Upper lobe of right lung (tissue), 1 donor: ENCODE measurements at regions not wholly inside any gene's neighbourhood (a gene's known extent, or its start where the extent isn't known, plus 50 kb on each side); places are given as distances from the start of the nearest gene placed in this dataset.

ENCODE experiments used
- ATAC-seq: fragments of 200-7000 bp; cut with Tn5 transposase; one replicate; pipeline ENCODE4 v1.9.1; 2020; ENCODE audit warnings: mild to moderate bottlenecking, moderate library complexity
- DNase-seq: peaks from one replicate; pipeline ENCODE4 v3.0.0-alpha.2; 2020
- H3K27ac ChIP-seq: fragments of 200-600 bp; one replicate; pipeline ENCODE4 v1.8.0; 2022
- H3K27me3 ChIP-seq: fragments of 200-600 bp; one replicate; pipeline ENCODE4 v1.8.0; 2022; ENCODE audit warnings: mild to moderate bottlenecking
- H3K36me3 ChIP-seq: fragments of 200-600 bp; one replicate; pipeline ENCODE4 v1.8.0; 2022
- H3K4me1 ChIP-seq: fragments of 200-600 bp; one replicate; pipeline ENCODE4 v1.8.0; 2022
- H3K4me3 ChIP-seq: fragments of 200-600 bp; one replicate; pipeline ENCODE4 v1.8.0; 2022; ENCODE audit warnings: mild to moderate bottlenecking
- H3K9me3 ChIP-seq: fragments of 200-600 bp; one replicate; pipeline ENCODE4 v1.8.0; 2022
- intact Hi-C: fragments of 100-400 bp; cut with DNase I; formaldehyde crosslinking; loops from one replicate; pipeline ENCODE4 v1.11.0; 2022
- TF ChIP-seq, protein P1 (sequence below): fragments of 200-600 bp; IDR thresholded peaks from one replicate; pipeline ENCODE4 v1.8.0; 2022; ENCODE audit warnings: antibody characterized with exemption
- donor health status: DM: no; HTN: yes; CAD: no; lungs with severe emphysema.

DNA sequence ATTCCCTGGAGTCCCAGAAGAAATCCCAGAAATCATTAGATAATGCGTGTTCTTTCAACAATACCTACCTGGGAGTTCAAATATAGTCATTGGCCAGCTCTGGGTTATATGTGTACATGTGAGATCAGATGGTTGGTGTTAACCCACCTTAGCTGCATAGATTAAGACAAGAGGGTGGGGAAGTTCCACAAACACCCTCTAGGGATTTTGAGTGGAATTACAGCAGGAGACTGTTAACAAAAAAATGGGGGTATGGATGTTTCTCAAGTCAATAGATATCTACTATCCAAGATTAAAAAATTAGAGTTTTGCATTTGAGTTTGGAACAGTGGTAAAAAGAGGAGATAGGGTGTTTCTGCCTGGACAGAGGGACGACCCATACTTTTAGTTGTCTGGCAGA is 282.5 kb upstream of the CNTN3 start:
- ATAC-seq, result no peak
- Histone ChIP-seq H3K27me3 (no peaks in the 10 kb centered on the region), H3K27ac (no peak overlapping the region), H3K9me3 (no peaks in the 10 kb centered on the region), H3K4me3 (no peak overlapping the region), H3K36me3 (no peaks in the 10 kb centered on the region), H3K4me1 (no peaks in the 10 kb centered on the region)
- no peak for DNase-seq
- TF ChIP-seq, protein P1, sequence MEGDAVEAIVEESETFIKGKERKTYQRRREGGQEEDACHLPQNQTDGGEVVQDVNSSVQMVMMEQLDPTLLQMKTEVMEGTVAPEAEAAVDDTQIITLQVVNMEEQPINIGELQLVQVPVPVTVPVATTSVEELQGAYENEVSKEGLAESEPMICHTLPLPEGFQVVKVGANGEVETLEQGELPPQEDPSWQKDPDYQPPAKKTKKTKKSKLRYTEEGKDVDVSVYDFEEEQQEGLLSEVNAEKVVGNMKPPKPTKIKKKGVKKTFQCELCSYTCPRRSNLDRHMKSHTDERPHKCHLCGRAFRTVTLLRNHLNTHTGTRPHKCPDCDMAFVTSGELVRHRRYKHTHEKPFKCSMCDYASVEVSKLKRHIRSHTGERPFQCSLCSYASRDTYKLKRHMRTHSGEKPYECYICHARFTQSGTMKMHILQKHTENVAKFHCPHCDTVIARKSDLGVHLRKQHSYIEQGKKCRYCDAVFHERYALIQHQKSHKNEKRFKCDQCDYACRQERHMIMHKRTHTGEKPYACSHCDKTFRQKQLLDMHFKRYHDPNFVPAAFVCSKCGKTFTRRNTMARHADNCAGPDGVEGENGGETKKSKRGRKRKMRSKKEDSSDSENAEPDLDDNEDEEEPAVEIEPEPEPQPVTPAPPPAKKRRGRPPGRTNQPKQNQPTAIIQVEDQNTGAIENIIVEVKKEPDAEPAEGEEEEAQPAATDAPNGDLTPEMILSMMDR, result peak; percentile 20
- intact Hi-C loops, result no loop called here

DNA sequence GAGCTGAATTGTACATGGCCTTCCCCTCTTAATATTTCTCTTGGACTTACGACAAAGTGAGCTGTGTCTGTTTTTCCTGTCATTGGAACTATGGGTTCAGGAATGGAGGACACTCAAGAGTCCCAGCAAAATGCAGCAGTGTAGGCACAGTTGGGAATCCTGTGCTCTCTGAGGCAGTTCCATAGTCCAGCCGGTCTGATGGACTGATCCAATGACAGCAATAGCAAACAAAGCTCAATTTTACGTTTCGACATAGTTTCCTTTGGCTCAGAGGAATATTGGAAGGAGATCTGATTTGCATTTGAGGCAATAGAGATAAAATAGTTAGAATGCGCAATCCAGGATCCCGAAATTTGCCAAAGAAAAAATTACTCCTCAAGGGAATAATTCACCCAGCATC is 276.9 kb upstream of the CNTN3 start:
- H3K4me3 ChIP-seq, result no peak overlapping the region
- intact Hi-C loops, result no loop called here
- no peaks in the 10 kb centered on the region for H3K27me3 ChIP-seq
- TF ChIP-seq, protein P1, result no peak
- no peaks in the 10 kb centered on the region for H3K9me3 ChIP-seq
- H3K36me3 ChIP-seq, result no peaks in the 10 kb centered on the region
- DNase-seq (no peak), ATAC-seq (no peak)
- H3K4me1 ChIP-seq, result no peaks in the 10 kb centered on the region
- no peak overlapping the region for H3K27ac ChIP-seq

DNA sequence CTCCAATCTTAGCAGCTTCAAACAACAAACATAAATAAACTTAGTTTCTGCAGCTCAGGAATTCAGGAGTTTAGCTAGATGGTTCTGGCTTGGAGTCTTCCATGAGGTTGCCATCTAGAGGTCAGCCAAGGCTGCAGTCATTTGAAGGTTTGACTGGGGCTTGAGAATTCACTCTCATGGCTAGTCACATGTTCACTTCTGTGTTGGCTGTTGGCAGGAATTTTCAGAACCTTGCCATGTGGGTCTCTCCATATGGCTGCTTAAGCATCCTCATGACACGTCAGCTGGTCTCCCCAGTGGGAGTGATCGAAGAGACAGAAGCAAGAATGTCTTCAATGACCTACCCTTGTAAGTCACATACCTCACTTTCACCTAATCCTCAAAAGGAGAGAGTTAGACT is 269.2 kb upstream of the CNTN3 start:
- intact Hi-C loops, result no loop called here
- H3K4me1 ChIP-seq, result no peaks in the 10 kb centered on the region
- H3K9me3 ChIP-seq, result no peaks in the 10 kb centered on the region
- no peaks in the 10 kb centered on the region for H3K36me3 ChIP-seq
- H3K27ac ChIP-seq, result no peak overlapping the region
- DNase-seq, result no peak
- H3K4me3 ChIP-seq, result no peak overlapping the region
- TF ChIP-seq, protein P1, result no peak
- H3K27me3 ChIP-seq, result no peaks in the 10 kb centered on the region
- ATAC-seq, result no peak

DNA sequence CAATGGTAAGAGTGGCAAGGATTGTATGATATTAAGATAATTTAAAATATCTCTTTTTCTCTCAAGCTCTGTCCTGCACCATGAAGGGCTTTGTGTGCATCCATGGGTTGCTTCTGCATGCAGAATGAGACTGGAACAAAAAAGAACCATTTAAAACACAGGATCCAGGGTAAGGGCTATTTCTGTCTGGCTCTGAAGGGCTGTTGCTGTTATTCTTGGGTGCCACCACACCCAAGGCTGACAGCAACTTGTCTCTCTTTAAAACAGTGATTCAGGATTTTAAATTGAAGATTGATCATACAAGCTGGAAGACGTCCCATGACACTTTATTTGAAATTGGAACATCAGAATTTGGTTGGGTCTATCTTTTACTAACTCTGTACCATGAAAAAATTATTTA is 268.8 kb upstream of the CNTN3 start:
- H3K9me3 ChIP-seq, result no peaks in the 10 kb centered on the region
- no peak overlapping the region for H3K27ac ChIP-seq
- intact Hi-C loops, result no loop called here
- H3K27me3 ChIP-seq, result no peaks in the 10 kb centered on the region
- TF ChIP-seq, protein P1, result no peak
- H3K4me1 ChIP-seq, result no peaks in the 10 kb centered on the region
- no peaks in the 10 kb centered on the region for H3K36me3 ChIP-seq
- DNase-seq (no peak), ATAC-seq (no peak)
- H3K4me3 ChIP-seq, result no peak overlapping the region

DNA sequence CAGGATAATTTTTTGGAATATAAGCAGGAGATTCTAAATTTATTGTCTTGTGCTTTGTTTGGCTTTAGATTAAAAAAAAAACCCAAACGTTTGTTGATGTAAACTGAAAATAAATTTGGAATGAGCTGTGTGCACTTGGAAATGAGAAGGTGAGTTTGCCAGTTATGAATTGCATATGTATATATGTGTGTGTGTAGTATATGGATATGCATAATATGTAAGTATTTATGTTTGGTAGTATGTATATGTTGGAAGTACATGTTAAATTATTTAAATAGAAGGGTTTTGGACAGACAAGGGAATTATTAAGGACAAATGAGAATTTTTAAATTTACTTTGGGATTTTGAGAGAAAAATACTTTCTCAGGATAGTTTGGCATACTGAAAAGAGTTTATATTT is 265.8 kb upstream of the CNTN3 start:
- no peak overlapping the region for H3K4me3 ChIP-seq
- H3K9me3 ChIP-seq, result no peaks in the 10 kb centered on the region
- ATAC-seq (no peak), DNase-seq (no peak)
- no peaks in the 10 kb centered on the region for H3K36me3 ChIP-seq
- TF ChIP-seq, protein P1, result no peak
- intact Hi-C loops, result no loop called here
- no peaks in the 10 kb centered on the region for H3K27me3 ChIP-seq
- H3K4me1 ChIP-seq, result no peaks in the 10 kb centered on the region
- no peak overlapping the region for H3K27ac ChIP-seq

DNA sequence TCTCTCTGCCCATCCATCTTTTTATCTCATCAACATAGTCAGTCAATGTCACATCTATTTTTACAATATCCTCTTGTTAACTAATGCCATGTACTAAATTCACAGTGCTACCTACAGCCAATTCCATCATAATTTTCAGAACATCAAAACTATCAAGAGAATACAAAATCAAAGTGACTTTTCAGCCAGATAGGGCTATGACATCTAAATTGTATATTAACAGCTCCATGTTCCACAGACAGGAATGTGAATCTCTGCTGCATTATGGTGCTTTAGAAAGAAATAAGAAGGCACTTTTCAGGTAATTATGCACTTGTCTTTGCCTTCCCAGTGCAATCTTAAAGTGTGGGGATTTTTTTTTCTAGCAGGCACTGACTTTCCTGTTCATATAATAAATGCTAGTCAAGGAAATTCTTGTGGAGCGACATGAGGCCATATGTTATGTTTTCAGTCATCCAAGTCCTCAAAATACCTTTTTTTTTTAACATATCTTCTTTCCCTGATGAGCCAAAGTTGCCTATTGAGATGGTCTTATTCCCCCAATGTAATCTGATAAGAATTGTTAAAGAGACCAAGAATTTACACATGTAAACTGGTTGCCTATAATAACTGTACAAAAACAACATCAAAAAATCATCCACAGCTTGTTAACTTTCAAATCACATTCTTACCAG is 252.0 kb upstream of the CNTN3 start:
- Histone ChIP-seq H3K36me3 (no peaks in the 10 kb centered on the region), H3K27ac (no peak overlapping the region), H3K9me3 (no peaks in the 10 kb centered on the region), H3K4me1 (no peaks in the 10 kb centered on the region), H3K27me3 (no peaks in the 10 kb centered on the region), H3K4me3 (no peak overlapping the region)
- TF ChIP-seq, protein P1, result no peak
- DNase-seq (no peak), ATAC-seq (no peak)
- intact Hi-C loops, result no loop called here
